Stimulated activated memory B cell treated with anti-CD40 and anti-IgM and Interleukin-4, amounts not matched to agents 10 μg/mL and 1 μg/mL and 100 μg/mL, for 72 hours (primary cell): ENCODE measurements at regions not wholly inside any gene's neighbourhood (a gene's known extent, or its start where the extent isn't known, plus 50 kb on each side); places are given as distances from the start of the nearest gene placed in this dataset.
"Not testable (repeated sequence)": the region's sequence is repeated elsewhere in the genome, so short reads cannot be mapped to it uniquely, and the experiment has no call there.

Experiments used
- ATAC-seq: fragments of 150-1000 bp; cut with Tn5 transposase; 2 replicates; pipeline ENCODE4 v1.10.0; 2021
- H3K27ac Mint-ChIP-seq: one replicate; pipeline ENCODE4 v1.8.0; 2022; ENCODE audit warnings: mild to moderate bottlenecking, mixed read lengths
- H3K27me3 Mint-ChIP-seq: one replicate; pipeline ENCODE4 v1.8.0; 2022; ENCODE audit warnings: mixed read lengths
- H3K36me3 Mint-ChIP-seq: one replicate; pipeline ENCODE4 v1.8.0; 2022; ENCODE audit warnings: mixed read lengths
- H3K4me1 Mint-ChIP-seq: one replicate; pipeline ENCODE4 v1.8.0; 2022; ENCODE audit warnings: mixed read lengths
- H3K4me3 Mint-ChIP-seq: one replicate; pipeline ENCODE4 v1.8.0; 2022; ENCODE audit warnings: mild to moderate bottlenecking, moderate library complexity, mixed read lengths
- H3K9me3 Mint-ChIP-seq: one replicate; pipeline ENCODE4 v1.8.0; 2022; ENCODE audit warnings: mixed read lengths

GRCh38 chr2:171266102-171266501 lies 105.4 kb upstream of the TLK1 start:
- H3K4me1 Mint-ChIP-seq = peaks cover 9% of the 10 kb centered on the region
- H3K4me3 Mint-ChIP-seq = no peak overlapping the region
- H3K27ac Mint-ChIP-seq = no peak overlapping the region
- no peaks in the 10 kb centered on the region for H3K27me3 Mint-ChIP-seq
- H3K9me3 Mint-ChIP-seq = no peaks in the 10 kb centered on the region
- H3K36me3 Mint-ChIP-seq = peaks cover 5% of the 10 kb centered on the region
- ATAC-seq = no peak

- not testable (repeated sequence) for ATAC-seq, H3K36me3 Mint-ChIP-seq, H3K27me3 Mint-ChIP-seq, H3K4me3 Mint-ChIP-seq, H3K9me3 Mint-ChIP-seq
- Mint-ChIP-seq H3K27ac (peak overlapping the region; percentile 74), H3K4me1 (peaks cover 30% of the 10 kb centered on the region)
Observed at GRCh38 chr2:171261529-171261928, 100.8 kb upstream of the TLK1 start.

GRCh38 chr2:171260471-171261424 lies 100.1 kb upstream of the TLK1 start:
- peak overlapping the region; percentile 10 for H3K4me3 Mint-ChIP-seq
- no peaks in the 10 kb centered on the region for H3K27me3 Mint-ChIP-seq
- H3K9me3 Mint-ChIP-seq = no peaks in the 10 kb centered on the region
- ATAC-seq = peak; percentile 91
- H3K36me3 Mint-ChIP-seq = peaks cover 5% of the 10 kb centered on the region
- H3K27ac Mint-ChIP-seq = peak overlapping the region; percentile 74
- peaks cover 36% of the 10 kb centered on the region for H3K4me1 Mint-ChIP-seq

GRCh38 chr2:171254666-171255065 lies 94.0 kb upstream of the TLK1 start:
- no peaks in the 10 kb centered on the region for H3K36me3 Mint-ChIP-seq
- peaks cover 12% of the 10 kb centered on the region for H3K4me1 Mint-ChIP-seq
- no peak overlapping the region for H3K27ac Mint-ChIP-seq
- H3K27me3 Mint-ChIP-seq = no peaks in the 10 kb centered on the region
- no peaks in the 10 kb centered on the region for H3K9me3 Mint-ChIP-seq
- no peak for ATAC-seq
- no peak overlapping the region for H3K4me3 Mint-ChIP-seq

- H3K4me1 Mint-ChIP-seq = peaks cover 11% of the 10 kb centered on the region
- no peaks in the 10 kb centered on the region for H3K9me3 Mint-ChIP-seq
- no peaks in the 10 kb centered on the region for H3K36me3 Mint-ChIP-seq
- ATAC-seq = no peak
- no peak overlapping the region for H3K4me3 Mint-ChIP-seq
- no peaks in the 10 kb centered on the region for H3K27me3 Mint-ChIP-seq
- no peak overlapping the region for H3K27ac Mint-ChIP-seq
Observed at GRCh38 chr2:171253900-171254650, 93.4 kb upstream of the TLK1 start.

GRCh38 chr2:171253279-171253678 lies 92.6 kb upstream of the TLK1 start:
- peaks cover 19% of the 10 kb centered on the region for H3K4me1 Mint-ChIP-seq
- no peak overlapping the region for H3K4me3 Mint-ChIP-seq
- H3K27ac Mint-ChIP-seq = no peak overlapping the region
- no peaks in the 10 kb centered on the region for H3K9me3 Mint-ChIP-seq
- no peak for ATAC-seq
- H3K36me3 Mint-ChIP-seq = no peaks in the 10 kb centered on the region
- no peaks in the 10 kb centered on the region for H3K27me3 Mint-ChIP-seq

GRCh38 chr2:171249689-171250088 lies 89.0 kb upstream of the TLK1 start:
- Mint-ChIP-seq H3K4me3 (no peak overlapping the region), H3K9me3 (peaks cover 8% of the 10 kb centered on the region), H3K4me1 (peaks cover 27% of the 10 kb centered on the region), H3K27ac (no peak overlapping the region), H3K36me3 (peaks cover 10% of the 10 kb centered on the region), H3K27me3 (no peaks in the 10 kb centered on the region)
- no peak for ATAC-seq

GRCh38 chr2:171247741-171248662 lies 87.3 kb upstream of the TLK1 start:
- Mint-ChIP-seq H3K27me3 (no peaks in the 10 kb centered on the region), H3K36me3 (peaks cover 15% of the 10 kb centered on the region), H3K9me3 (peaks cover 12% of the 10 kb centered on the region), H3K4me3 (no peak overlapping the region), H3K4me1 (peaks cover 27% of the 10 kb centered on the region), H3K27ac (peak overlapping the region; percentile 50)
- ATAC-seq = peak; percentile 93

- Mint-ChIP-seq H3K27ac (peak overlapping the region; percentile 29), H3K36me3 (peaks cover 15% of the 10 kb centered on the region), H3K4me1 (peaks cover 27% of the 10 kb centered on the region), H3K4me3 (no peak overlapping the region), H3K9me3 (peaks cover 12% of the 10 kb centered on the region), H3K27me3 (no peaks in the 10 kb centered on the region)
- no peak for ATAC-seq
Observed at GRCh38 chr2:171244970-171245782, 84.5 kb upstream of the TLK1 start.

- H3K27ac Mint-ChIP-seq = no peak overlapping the region
- no peak overlapping the region for H3K4me3 Mint-ChIP-seq
- peaks cover 15% of the 10 kb centered on the region for H3K36me3 Mint-ChIP-seq
- H3K4me1 Mint-ChIP-seq = peaks cover 27% of the 10 kb centered on the region
- no peak for ATAC-seq
- peaks cover 12% of the 10 kb centered on the region for H3K9me3 Mint-ChIP-seq
- H3K27me3 Mint-ChIP-seq = no peaks in the 10 kb centered on the region
Observed at GRCh38 chr2:171244466-171244969, 83.8 kb upstream of the TLK1 start.

- Mint-ChIP-seq H3K4me1 (peaks cover 16% of the 10 kb centered on the region), H3K9me3 (peaks cover 12% of the 10 kb centered on the region), H3K27ac (no peak overlapping the region), H3K27me3 (no peaks in the 10 kb centered on the region), H3K36me3 (peaks cover 15% of the 10 kb centered on the region), H3K4me3 (no peak overlapping the region)
- no peak for ATAC-seq
Observed at GRCh38 chr2:171241771-171242170, 81.1 kb upstream of the TLK1 start.

- Mint-ChIP-seq H3K4me3 (no peak overlapping the region), H3K4me1 (peaks cover 15% of the 10 kb centered on the region), H3K27ac (no peak overlapping the region), H3K9me3 (no peaks in the 10 kb centered on the region), H3K27me3 (no peaks in the 10 kb centered on the region), H3K36me3 (no peaks in the 10 kb centered on the region)
- no peak for ATAC-seq
Observed at GRCh38 chr2:171238946-171239345, 78.3 kb upstream of the TLK1 start.

- Mint-ChIP-seq H3K36me3 (no peaks in the 10 kb centered on the region), H3K27me3 (no peaks in the 10 kb centered on the region), H3K9me3 (no peaks in the 10 kb centered on the region), H3K27ac (no peak overlapping the region), H3K4me3 (no peak overlapping the region), H3K4me1 (peaks cover 15% of the 10 kb centered on the region)
- ATAC-seq = no peak
Observed at GRCh38 chr2:171237751-171238505, 77.2 kb upstream of the TLK1 start.
